GM18858 (cell line): ENCODE measurements at regions not wholly inside any gene's neighbourhood (a gene's known extent, or its start where the extent isn't known, plus 50 kb on each side); places are given as distances from the start of the nearest gene placed in this dataset.

Experiments
- ATAC-seq: cut with Tn5 transposase; IDR thresholded peaks from one replicate; pipeline ENCODE4 v1.9.1; 2021; ENCODE audit not compliant: unreplicated experiment

- ATAC-seq: no peak
Observed at GRCh38 chr13:69450245-69450644, 657.4 kb upstream of the ATXN8OS start.

DNA sequence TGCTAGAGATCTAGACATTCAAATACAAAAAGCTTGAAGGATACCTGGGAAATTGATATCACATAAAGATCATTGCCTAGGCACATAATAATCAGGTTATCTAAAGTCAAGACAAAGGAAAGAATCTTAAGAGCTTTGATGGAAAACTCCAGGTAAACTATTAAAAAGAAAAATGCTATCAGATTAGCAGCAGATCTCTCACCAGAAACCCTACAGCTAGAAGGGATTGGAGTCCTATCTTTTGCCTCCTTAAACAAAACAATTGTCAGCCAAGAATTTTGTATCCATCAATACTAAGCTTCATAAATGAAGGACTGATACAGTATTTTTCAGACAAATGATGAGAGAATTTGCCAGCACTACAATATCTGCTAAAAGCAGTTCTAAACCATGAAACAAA lies 682.4 kb upstream of the ATXN8OS start:
- ATAC-seq: no peak

GRCh38 chr13:69423844-69424243 lies 683.8 kb upstream of the ATXN8OS start:
- no peak for ATAC-seq

DNA sequence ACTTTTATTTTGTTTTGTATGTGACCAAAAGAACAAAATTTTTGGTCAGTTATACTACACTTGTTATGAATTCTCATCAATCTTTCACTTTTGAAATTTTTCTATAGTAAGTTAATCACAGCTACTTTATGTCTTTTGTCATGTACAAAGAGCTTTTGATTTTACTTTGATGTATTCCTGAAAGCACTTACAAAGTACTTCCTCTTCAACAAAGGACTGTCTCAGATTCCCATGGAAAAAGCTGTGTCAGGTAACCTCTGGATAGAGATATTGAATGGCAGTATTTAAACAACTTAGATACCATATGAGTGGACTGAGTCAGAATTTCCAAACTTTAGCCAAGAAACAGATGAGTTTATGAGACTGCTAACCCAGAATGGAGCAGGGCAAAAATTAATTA lies 689.3 kb upstream of the ATXN8OS start:
- no peak for ATAC-seq

GRCh38 chr13:69410761-69411160 lies 696.9 kb upstream of the ATXN8OS start:
- ATAC-seq: no peak

DNA sequence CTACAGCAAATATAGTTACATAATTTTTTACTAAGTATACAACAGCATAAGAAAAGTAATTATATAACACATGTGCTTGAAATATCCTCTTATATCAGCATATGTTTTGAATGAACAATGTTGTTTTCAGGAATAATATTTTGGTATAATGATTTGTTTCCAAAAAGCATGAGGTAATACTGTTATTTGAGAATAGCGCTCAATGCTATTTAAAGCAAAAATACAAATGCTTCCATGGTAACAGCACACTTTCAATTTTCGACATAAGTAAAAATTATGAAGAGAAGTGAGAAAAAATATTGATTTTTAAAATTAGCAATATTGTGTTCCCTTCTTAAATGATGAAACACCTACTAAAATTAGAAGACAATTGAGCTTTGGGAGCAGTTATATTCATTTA lies 715.9 kb upstream of the ATXN8OS start:
- no peak for ATAC-seq

- ATAC-seq: no peak
Observed at GRCh38 chr13:69389899-69390298, 717.7 kb upstream of the ATXN8OS start.

DNA sequence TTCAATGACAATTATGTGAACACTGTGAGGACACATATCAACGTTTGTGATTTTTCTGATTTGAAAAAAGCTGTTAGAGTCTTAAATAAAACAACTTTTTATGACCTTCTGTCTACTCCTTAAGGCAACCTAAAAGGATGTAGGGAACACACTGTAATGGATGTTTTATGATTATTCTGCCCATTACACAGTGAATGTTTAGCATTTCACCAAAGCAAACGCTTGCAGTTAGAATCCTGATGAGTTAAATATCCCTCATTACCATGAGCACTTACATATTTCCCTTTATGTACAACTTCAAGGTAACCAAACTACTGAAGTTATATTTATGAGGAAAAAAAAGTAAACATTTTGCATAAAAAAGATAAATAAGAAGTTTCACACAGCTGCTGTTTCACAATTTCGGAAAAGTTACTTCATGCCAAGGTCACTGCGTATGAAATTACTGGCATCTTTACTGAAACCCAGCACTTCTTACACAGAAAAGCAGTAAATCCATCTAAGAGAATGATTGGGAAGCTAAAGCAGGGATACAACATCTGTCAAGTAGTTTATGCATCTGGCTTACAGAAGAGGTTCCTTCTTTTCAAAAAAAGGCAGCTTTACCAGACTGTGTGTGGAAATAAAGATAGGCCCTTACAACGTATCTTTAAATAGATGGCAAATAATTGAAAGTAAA lies 733.7 kb upstream of the ATXN8OS start:
- no peak for ATAC-seq

DNA sequence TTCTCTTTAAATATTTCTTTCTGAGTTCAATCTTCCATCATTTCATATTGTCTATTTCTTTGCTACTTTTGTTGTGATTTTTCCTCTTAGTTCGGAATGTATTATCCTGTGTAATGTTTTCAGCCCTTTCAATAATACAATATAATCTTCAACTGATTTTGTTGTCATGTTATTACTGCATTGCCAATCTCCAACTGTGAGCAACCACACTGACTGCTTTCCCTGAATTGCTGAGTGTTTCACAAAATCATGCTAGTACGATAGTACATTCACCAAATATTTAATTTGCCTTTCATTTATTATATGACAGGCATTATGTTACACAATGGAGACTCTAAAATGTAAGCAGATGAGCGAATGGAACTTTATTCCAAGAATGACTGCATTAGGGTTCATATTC lies 744.3 kb upstream of the ATXN8OS start:
- ATAC-seq: no peak

- ATAC-seq: no peak
Observed at GRCh38 chr13:69331245-69331644, 776.4 kb upstream of the ATXN8OS start.

- ATAC-seq: no peak
Observed at GRCh38 chr13:69324090-69324886, 783.3 kb upstream of the ATXN8OS start.

- ATAC-seq: no peak
Observed at GRCh38 chr13:69319656-69320055, 788.0 kb upstream of the ATXN8OS start.

GRCh38 chr13:69315039-69315438 lies 792.6 kb upstream of the ATXN8OS start:
- no peak for ATAC-seq

DNA sequence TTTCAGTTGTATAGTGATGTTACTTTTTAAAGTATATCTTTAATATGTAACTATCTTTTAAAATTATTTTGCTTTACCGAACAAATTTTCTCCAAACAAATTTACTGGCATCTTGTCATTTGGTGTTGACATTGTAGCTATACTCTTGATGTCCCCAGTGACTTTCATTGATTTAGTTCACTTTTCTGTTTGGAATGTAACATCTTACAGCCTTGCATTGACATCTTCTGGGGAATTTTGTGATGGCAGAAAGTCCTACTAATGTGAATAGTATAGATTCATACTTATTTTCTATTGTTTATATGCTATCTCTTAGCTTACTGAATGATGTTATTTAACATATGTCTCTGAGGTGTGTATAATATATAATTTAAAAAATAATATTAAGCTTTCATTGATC lies 800.9 kb upstream of the ATXN8OS start:
- no peak for ATAC-seq

DNA sequence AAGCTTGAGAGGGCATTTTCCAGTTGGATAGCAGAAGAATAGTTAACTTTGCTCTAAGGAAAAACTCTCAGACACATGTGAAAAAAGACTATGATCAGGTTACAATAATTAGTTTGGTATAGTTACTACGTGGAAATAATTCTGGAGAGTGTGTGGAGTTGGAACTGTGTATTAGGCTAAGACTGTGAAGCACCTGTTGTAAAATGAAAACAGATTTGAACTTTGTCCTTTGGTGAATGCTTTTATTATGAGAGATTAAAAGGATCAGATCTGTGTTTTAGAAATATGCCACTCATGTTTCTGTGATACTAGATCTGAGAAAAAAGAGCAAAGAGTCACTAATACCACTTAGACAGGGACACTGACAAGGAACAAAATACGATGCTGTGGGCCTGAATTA lies 807.5 kb upstream of the ATXN8OS start:
- ATAC-seq: no peak

DNA sequence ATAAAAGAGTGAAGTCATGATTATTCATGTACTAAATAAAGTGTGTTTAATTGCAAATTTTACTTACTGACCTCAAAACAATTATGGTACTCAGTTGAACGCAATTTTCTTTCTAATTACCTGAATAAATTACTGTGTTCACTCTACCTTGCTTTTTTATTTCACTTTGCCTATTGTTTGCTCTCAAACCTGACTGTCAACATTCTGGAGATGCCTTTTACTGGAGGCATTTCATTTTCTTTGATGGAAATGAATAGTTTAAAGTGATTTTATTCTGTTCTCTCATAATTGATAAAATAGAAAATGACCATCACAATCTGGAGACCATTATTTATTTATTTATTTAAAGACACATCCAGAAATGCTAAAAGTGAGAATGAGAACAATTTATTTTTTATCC lies 811.5 kb upstream of the ATXN8OS start:
- no peak for ATAC-seq

DNA sequence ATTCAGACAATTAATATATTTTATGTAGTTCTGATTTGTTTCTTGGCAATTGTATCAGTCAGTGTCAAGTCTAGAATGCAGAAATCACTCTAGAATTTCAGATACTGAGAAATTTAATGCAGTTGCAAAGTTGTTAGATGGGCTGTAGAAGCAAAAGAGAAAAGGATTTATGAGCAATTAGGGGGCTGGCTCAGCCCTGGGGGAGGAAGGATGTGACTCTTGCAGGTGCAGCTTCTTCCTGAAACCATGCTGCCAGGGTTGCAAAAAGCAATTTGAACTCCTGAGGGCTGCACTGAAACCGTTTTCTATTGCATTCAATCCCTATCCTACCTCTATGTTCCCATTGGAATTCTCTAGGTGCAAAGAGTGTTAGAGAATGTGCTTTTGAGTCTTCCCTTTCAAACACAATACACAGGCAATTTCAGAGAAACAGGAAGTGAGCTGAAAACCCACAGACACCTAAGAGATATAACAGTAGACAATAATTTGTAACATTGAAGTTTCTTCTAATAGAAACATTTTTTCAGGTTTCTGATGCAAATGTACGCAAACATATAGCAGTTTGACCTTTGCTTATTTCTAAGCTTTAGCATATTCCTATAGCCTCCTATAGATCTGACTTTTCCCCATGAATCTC lies 814.7 kb upstream of the ATXN8OS start:
- ATAC-seq: peak; percentile 46

- ATAC-seq: no peak
Observed at GRCh38 chr13:69291292-69291906, 816.2 kb upstream of the ATXN8OS start.

DNA sequence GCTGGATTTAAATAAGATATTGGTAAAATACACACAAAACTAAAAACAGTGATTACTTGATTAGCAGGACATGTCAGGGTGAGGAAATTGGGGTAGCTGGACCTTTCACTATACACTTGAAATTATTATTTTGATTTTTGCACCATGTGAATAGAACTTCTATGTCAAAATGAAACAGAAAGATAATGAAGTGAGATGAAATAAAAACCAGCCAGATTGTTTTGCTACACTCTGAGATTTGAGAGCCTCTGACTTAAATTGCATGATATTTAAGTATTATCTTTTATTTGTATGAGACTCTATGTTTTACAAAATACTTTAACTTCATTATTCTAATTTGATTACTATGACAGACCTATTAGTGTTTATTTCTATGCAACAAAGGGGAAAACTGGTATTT lies 819.6 kb upstream of the ATXN8OS start:
- ATAC-seq: no peak

GRCh38 chr13:69287050-69287698 lies 820.5 kb upstream of the ATXN8OS start:
- no peak for ATAC-seq

GRCh38 chr13:69283837-69284236 lies 823.8 kb upstream of the ATXN8OS start:
- no peak for ATAC-seq
